PC-3 (cell line): ENCODE measurements at regions not wholly inside any gene's neighbourhood (a gene's known extent, or its start where the extent isn't known, plus 50 kb on each side); places are given as distances from the start of the nearest gene placed in this dataset.

Experiments used
- ATAC-seq: fragments of 200-7000 bp; cut with Tn5 transposase; 2 replicates; pipeline ENCODE4 v1.9.1; 2020; ENCODE audit warnings: mild to moderate bottlenecking, moderate library complexity
- BruUV-seq: library from RNA; stranded (reverse); fragments of 400-500 nt; replicated peaks from 2 replicates; lab custom pipeline; 2021; lab: Mats Ljungman, UMichigan
- CTCF ChIA-PET: fragments of 300-600 bp; sonication (Branson Sonifier 250); formaldehyde crosslinking; loops from one replicate; lab custom pipeline; 2022; ENCODE audit warnings: antibody characterized with exemption; lab: Charles Lee
- POLR2A ChIA-PET: fragments of 300-600 bp; sonication (Branson Sonifier 250); formaldehyde crosslinking; loops from one replicate; lab custom pipeline; 2022; ENCODE audit warnings: antibody characterized with exemption; ENCODE audit not compliant: unreplicated experiment; lab: Charles Lee
- DNase-seq: peaks from one replicate; pipeline ENCODE4 v3.0.0-alpha.2; 2015
- H2AFZ ChIP-seq: fragments of 300-600 bp; sonication (generic); 2 replicates; pipeline ENCODE4 v1.6.0; 2016; ENCODE audit warnings: antibody characterized with exemption, low read length
- H3F3A ChIP-seq: fragments of 300-600 bp; sonication (generic); one replicate; pipeline ENCODE4 v1.6.0; 2017; ENCODE audit warnings: antibody characterized with exemption, low read length, control low read depth, mild to moderate bottlenecking; ENCODE audit not compliant: unreplicated experiment
- H3K27ac ChIP-seq: fragments of 300-600 bp; sonication (generic); 2 replicates; pipeline ENCODE4 v1.5.1; 2016; ENCODE audit warnings: mild to moderate bottlenecking, low read length
- H3K27me3 ChIP-seq: fragments of 300-600 bp; sonication (generic); 2 replicates; pipeline ENCODE4 v1.6.1; 2016; ENCODE audit warnings: low read length, mixed read lengths
- H3K36me3 ChIP-seq: fragments of 300-600 bp; sonication (generic); 2 replicates; pipeline ENCODE4 v1.6.1; 2016; ENCODE audit warnings: low read depth, mixed run types, low read length, mixed read lengths
- H3K4me1 ChIP-seq: fragments of 300-600 bp; sonication (generic); 2 replicates; pipeline ENCODE4 v1.5.1; 2016; ENCODE audit warnings: low read length; ENCODE audit not compliant: insufficient read depth
- H3K4me2 ChIP-seq: fragments of 300-600 bp; sonication (generic); 2 replicates; pipeline ENCODE4 v1.6.0; 2016; ENCODE audit warnings: low read length
- H3K4me3 ChIP-seq: fragments of 300-600 bp; sonication (generic); 2 replicates; pipeline ENCODE4 v1.5.1; 2016; ENCODE audit warnings: mild to moderate bottlenecking, low read length, mixed read lengths
- H3K79me2 ChIP-seq: fragments of 300-600 bp; sonication (generic); 2 replicates; pipeline ENCODE4 v1.6.1; 2017; ENCODE audit warnings: low read length, mixed read lengths
- H3K9ac ChIP-seq: fragments of 300-600 bp; sonication (generic); 2 replicates; pipeline ENCODE4 v1.6.0; 2016; ENCODE audit warnings: mild to moderate bottlenecking, low read length
- H3K9me2 ChIP-seq: fragments of 300-600 bp; sonication (generic); replicated peaks from 2 replicates; pipeline ENCODE4 v1.6.1; 2016; ENCODE audit warnings: mixed run types, low read length, mixed read lengths
- H3K9me3 ChIP-seq: fragments of 300-600 bp; sonication (generic); 2 replicates; pipeline ENCODE4 v1.6.1; 2016; ENCODE audit warnings: low read length, mixed read lengths
- H4K20me1 ChIP-seq: fragments of 300-600 bp; sonication (generic); 2 replicates; pipeline ENCODE4 v1.6.1; 2016; ENCODE audit warnings: low read length, mixed read lengths
- EZH2 ChIP-seq: fragments of 300-600 bp; sonication (generic); IDR thresholded peaks from one replicate; pipeline ENCODE4 v1.6.1; 2017; ENCODE audit warnings: antibody characterized with exemption, mild to moderate bottlenecking, low read length; ENCODE audit not compliant: unreplicated experiment
- EZH2phosphoT487 ChIP-seq: fragments of 300-600 bp; sonication (generic); IDR thresholded peaks from 2 replicates; pipeline ENCODE4 v1.6.1; 2018; ENCODE audit warnings: mild to moderate bottlenecking, antibody characterized with exemption, low read length, borderline replicate concordance
- intact Hi-C: fragments of 100-400 bp; cut with micrococcal nuclease; formaldehyde crosslinking; loops from 2 replicates; pipeline ENCODE4 v1.9.0; 2023
- TF ChIP-seq, protein P1 (sequence below): fragments of 300-600 bp; sonication (generic); conservative IDR thresholded peaks from 2 replicates; pipeline ENCODE4 v1.5.1; 2017; ENCODE audit warnings: antibody characterized with exemption, low read depth, mild to moderate bottlenecking, low read length

GRCh38 chr4:111499706-111500105, 645.5 kb upstream of the FAM241A start:
- no peak overlapping the region for H3K4me3 ChIP-seq
- CTCF ChIA-PET, result no interaction called here
- no peaks in the 10 kb centered on the region for H3K27me3 ChIP-seq
- no peaks in the 10 kb centered on the region for H3K9me3 ChIP-seq
- POLR2A ChIA-PET, result no interaction called here
- intact Hi-C loops, result no loop called here
- TF ChIP-seq, protein P1, sequence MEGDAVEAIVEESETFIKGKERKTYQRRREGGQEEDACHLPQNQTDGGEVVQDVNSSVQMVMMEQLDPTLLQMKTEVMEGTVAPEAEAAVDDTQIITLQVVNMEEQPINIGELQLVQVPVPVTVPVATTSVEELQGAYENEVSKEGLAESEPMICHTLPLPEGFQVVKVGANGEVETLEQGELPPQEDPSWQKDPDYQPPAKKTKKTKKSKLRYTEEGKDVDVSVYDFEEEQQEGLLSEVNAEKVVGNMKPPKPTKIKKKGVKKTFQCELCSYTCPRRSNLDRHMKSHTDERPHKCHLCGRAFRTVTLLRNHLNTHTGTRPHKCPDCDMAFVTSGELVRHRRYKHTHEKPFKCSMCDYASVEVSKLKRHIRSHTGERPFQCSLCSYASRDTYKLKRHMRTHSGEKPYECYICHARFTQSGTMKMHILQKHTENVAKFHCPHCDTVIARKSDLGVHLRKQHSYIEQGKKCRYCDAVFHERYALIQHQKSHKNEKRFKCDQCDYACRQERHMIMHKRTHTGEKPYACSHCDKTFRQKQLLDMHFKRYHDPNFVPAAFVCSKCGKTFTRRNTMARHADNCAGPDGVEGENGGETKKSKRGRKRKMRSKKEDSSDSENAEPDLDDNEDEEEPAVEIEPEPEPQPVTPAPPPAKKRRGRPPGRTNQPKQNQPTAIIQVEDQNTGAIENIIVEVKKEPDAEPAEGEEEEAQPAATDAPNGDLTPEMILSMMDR, result no peak
- TF ChIP-seq EZH2, result no peak
- no peak for TF ChIP-seq EZH2phosphoT487
- BruUV-seq, result no TSS peak
- no peaks in the 10 kb centered on the region for H3F3A ChIP-seq
- H3K4me1 ChIP-seq, result no peaks in the 10 kb centered on the region
- no peak for DNase-seq
- H3K9ac ChIP-seq, result no peak overlapping the region
- H3K9me2 ChIP-seq, result no peaks in the 10 kb centered on the region
- no peak for ATAC-seq
- no peak overlapping the region for H2AFZ ChIP-seq
- no peaks in the 10 kb centered on the region for H4K20me1 ChIP-seq
- no peaks in the 10 kb centered on the region for H3K36me3 ChIP-seq
- no peak overlapping the region for H3K4me2 ChIP-seq
- no peak overlapping the region for H3K27ac ChIP-seq
- H3K79me2 ChIP-seq, result no peaks in the 10 kb centered on the region

- Histone ChIP-seq H3K9me3 (no peaks in the 10 kb centered on the region), H3K36me3 (no peaks in the 10 kb centered on the region), H3K4me1 (no peaks in the 10 kb centered on the region), H3K4me3 (no peak overlapping the region), H3K27ac (no peak overlapping the region), H3K9ac (no peak overlapping the region), H2AFZ (no peak overlapping the region), H3F3A (no peaks in the 10 kb centered on the region), H3K9me2 (no peaks in the 10 kb centered on the region), H4K20me1 (no peaks in the 10 kb centered on the region), H3K4me2 (no peak overlapping the region), H3K79me2 (no peaks in the 10 kb centered on the region), H3K27me3 (no peaks in the 10 kb centered on the region)
- TF ChIP-seq, protein P1, result no peak
- TF ChIP-seq EZH2phosphoT487, result no peak
- no peak for TF ChIP-seq EZH2
- no TSS peak for BruUV-seq
- CTCF ChIA-PET, result no interaction called here
- ATAC-seq (no peak), DNase-seq (no peak)
- POLR2A ChIA-PET, result no interaction called here
- intact Hi-C loops, result no loop called here
Measured at GRCh38 chr4:111500858-111501257, 644.4 kb upstream of the FAM241A start.

GRCh38 chr4:111501946-111502345, 643.3 kb upstream of the FAM241A start:
- Histone ChIP-seq H3F3A (no peaks in the 10 kb centered on the region), H4K20me1 (no peaks in the 10 kb centered on the region), H3K9me3 (no peaks in the 10 kb centered on the region), H3K27me3 (no peaks in the 10 kb centered on the region), H3K79me2 (no peaks in the 10 kb centered on the region), H3K36me3 (no peaks in the 10 kb centered on the region), H3K4me1 (no peaks in the 10 kb centered on the region; the same call in 1 of the 2 replicates), H3K9ac (no peak overlapping the region), H3K4me3 (no peak overlapping the region), H3K9me2 (no peaks in the 10 kb centered on the region), H2AFZ (no peak overlapping the region), H3K4me2 (no peak overlapping the region), H3K27ac (no peak overlapping the region)
- ChIA-PET POLR2A (no interaction called here), CTCF (no interaction called here)
- no TSS peak for BruUV-seq
- TF ChIP-seq EZH2 (no peak), EZH2phosphoT487 (no peak)
- TF ChIP-seq, protein P1, result no peak
- DNase-seq (no peak), ATAC-seq (no peak)
- intact Hi-C loops, result no loop called here
